DOHH2 (cell line): ENCODE measurements at regions not wholly inside any gene's neighbourhood (a gene's known extent, or its start where the extent isn't known, plus 50 kb on each side); places are given as distances from the start of the nearest gene placed in this dataset.

Source experiments
- H3F3A ChIP-seq: fragments of 200-600 bp; sonication (generic), shearing (Covaris generic); 2 replicates; pipeline ENCODE4 v1.6.0; 2016; ENCODE audit warnings: antibody characterized with exemption, mild to moderate bottlenecking; ENCODE audit not compliant: control insufficient read depth, insufficient read depth
- H3K27ac ChIP-seq: fragments of 200-600 bp; sonication (generic); 2 replicates; pipeline ENCODE4 v1.5.1; 2014; ENCODE audit warnings: low read depth, mild to moderate bottlenecking, low read length, moderate library complexity
- H3K27me3 ChIP-seq: fragments of 200-600 bp; sonication (generic); 2 replicates; pipeline ENCODE4 v1.6.1; 2014; ENCODE audit warnings: mild to moderate bottlenecking, low read length, mixed read lengths; ENCODE audit not compliant: control insufficient read depth
- H3K36me3 ChIP-seq: fragments of 200-600 bp; sonication (generic); 2 replicates; pipeline ENCODE4 v1.6.1; 2014; ENCODE audit warnings: mild to moderate bottlenecking, low read length, moderate library complexity, mixed read lengths; ENCODE audit not compliant: control insufficient read depth
- H3K4me1 ChIP-seq: fragments of 200-600 bp; sonication (generic); 2 replicates; pipeline ENCODE4 v1.6.1; 2014; ENCODE audit warnings: mild to moderate bottlenecking, low read length, mixed read lengths; ENCODE audit not compliant: control insufficient read depth
- H3K4me2 ChIP-seq: fragments of 200-600 bp; sonication (generic); 2 replicates; pipeline ENCODE4 v1.6.0; 2014; ENCODE audit warnings: mild to moderate bottlenecking, low read length, moderate library complexity
- H3K4me3 ChIP-seq: fragments of 200-600 bp; sonication (generic); 2 replicates; pipeline ENCODE4 v1.5.1; 2014; ENCODE audit warnings: mild to moderate bottlenecking, low read length, mixed read lengths
- H3K79me2 ChIP-seq: fragments of 200-600 bp; sonication (generic); 2 replicates; pipeline ENCODE4 v1.6.1; 2014; ENCODE audit warnings: mild to moderate bottlenecking, low read length, mixed read lengths; ENCODE audit not compliant: control insufficient read depth
- H3K9me2 ChIP-seq: fragments of 200-600 bp; sonication (generic); replicated peaks from 2 replicates; pipeline ENCODE4 v1.6.1; 2014; ENCODE audit warnings: mild to moderate bottlenecking, low read length, mixed read lengths; ENCODE audit not compliant: control insufficient read depth
- H3K9me3 ChIP-seq: fragments of 200-600 bp; sonication (generic); 2 replicates; pipeline ENCODE4 v1.6.1; 2014; ENCODE audit warnings: antibody characterized with exemption, low read length, mixed read lengths; ENCODE audit not compliant: control insufficient read depth, insufficient read depth
- H4K20me1 ChIP-seq: fragments of 200-600 bp; sonication (generic); 2 replicates; pipeline ENCODE4 v1.6.0; 2014; ENCODE audit warnings: low read depth, mild to moderate bottlenecking, antibody characterized with exemption, low read length, moderate library complexity; ENCODE audit not compliant: control insufficient read depth, insufficient read depth
- CTCF ChIP-seq: fragments of 200-600 bp; sonication (generic); IDR thresholded peaks from one replicate; pipeline ENCODE4 v1.5.1; 2014; ENCODE audit warnings: antibody characterized with exemption, mild to moderate bottlenecking, low read depth, low read length; ENCODE audit not compliant: poor library complexity, severe bottlenecking
- EZH2phosphoT487 ChIP-seq: fragments of 200-600 bp; sonication (generic); IDR thresholded peaks from 2 replicates; pipeline ENCODE4 v1.6.1; 2017; ENCODE audit warnings: borderline replicate concordance, mild to moderate bottlenecking, antibody characterized with exemption, low read length, moderate library complexity, mixed read lengths

GRCh38 chr2:158049129-158049855 is 52.4 kb upstream of the UPP2 start:
- Histone ChIP-seq H3K9me2 (no peaks in the 10 kb centered on the region), H3K9me3 (no peaks in the 10 kb centered on the region), H3K4me3 (no peak overlapping the region), H3K4me1 (no peaks in the 10 kb centered on the region), H3K27me3 (no peaks in the 10 kb centered on the region), H3K36me3 (no peaks in the 10 kb centered on the region), H4K20me1 (no peaks in the 10 kb centered on the region), H3F3A (no peaks in the 10 kb centered on the region), H3K4me2 (no peak overlapping the region), H3K27ac (no peak overlapping the region), H3K79me2 (no peaks in the 10 kb centered on the region)
- TF ChIP-seq EZH2phosphoT487 (no peak), CTCF (no peak)

DNA sequence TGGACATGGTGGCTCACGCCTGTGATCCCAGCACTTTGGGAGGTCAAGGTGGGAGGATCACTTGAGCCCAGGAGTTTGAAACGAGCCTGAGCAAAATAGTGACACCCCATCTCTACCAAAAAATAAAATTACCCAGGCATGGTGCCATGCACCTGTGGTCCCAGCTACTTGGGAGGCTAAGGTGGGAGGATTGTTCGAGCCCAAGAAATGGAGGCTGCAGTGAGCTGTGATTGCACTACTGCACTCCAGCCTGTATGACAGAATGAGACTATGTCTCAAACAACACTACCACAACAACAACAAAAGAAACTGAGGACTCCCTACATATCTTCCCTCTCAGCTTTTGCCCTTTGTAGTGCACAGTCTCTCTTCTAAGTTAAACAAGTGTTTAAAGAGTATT is 53.3 kb upstream of the UPP2 start:
- TF ChIP-seq EZH2phosphoT487, result no peak
- TF ChIP-seq CTCF, result no peak
- no peaks in the 10 kb centered on the region for H3K36me3 ChIP-seq

GRCh38 chr2:158047156-158047611 is 54.5 kb upstream of the UPP2 start:
- H3K4me2 ChIP-seq, result no peak overlapping the region
- H3K27ac ChIP-seq, result no peak overlapping the region
- no peaks in the 10 kb centered on the region for H3K4me1 ChIP-seq
- no peaks in the 10 kb centered on the region for H3K9me2 ChIP-seq
- TF ChIP-seq EZH2phosphoT487, result no peak
- no peak for TF ChIP-seq CTCF
- H3K4me3 ChIP-seq, result no peak overlapping the region
- H3F3A ChIP-seq, result no peaks in the 10 kb centered on the region
- H4K20me1 ChIP-seq, result no peaks in the 10 kb centered on the region
- no peaks in the 10 kb centered on the region for H3K9me3 ChIP-seq
- no peaks in the 10 kb centered on the region for H3K27me3 ChIP-seq
- no peaks in the 10 kb centered on the region for H3K79me2 ChIP-seq
- H3K36me3 ChIP-seq, result no peaks in the 10 kb centered on the region

More for the DNA sequence above, 53.3 kb upstream of the UPP2 start:
- Histone ChIP-seq H3K79me2 (no peaks in the 10 kb centered on the region), H3K4me1 (no peaks in the 10 kb centered on the region), H3K27me3 (no peaks in the 10 kb centered on the region), H4K20me1 (no peaks in the 10 kb centered on the region), H3K4me2 (no peak overlapping the region), H3K27ac (no peak overlapping the region), H3K9me3 (no peaks in the 10 kb centered on the region), H3F3A (no peaks in the 10 kb centered on the region), H3K4me3 (no peak overlapping the region), H3K9me2 (no peaks in the 10 kb centered on the region)
